Neural progenitor cell (in vitro differentiated cells): ENCODE measurements at regions not wholly inside any gene's neighbourhood (a gene's known extent, or its start where the extent isn't known, plus 50 kb on each side); places are given as distances from the start of the nearest gene placed in this dataset.

Experiments
- EZH2 ChIP-seq: fragments of 200-600 bp; sonication (generic); IDR thresholded peaks from 2 replicates; pipeline ENCODE4 v1.6.1; 2017; ENCODE audit warnings: antibody characterized with exemption, mild to moderate bottlenecking, moderate library complexity
- TF ChIP-seq, protein P1 (sequence below): fragments of 200-600 bp; sonication (generic); IDR thresholded peaks from 2 replicates; pipeline ENCODE4 v1.5.1; 2017; ENCODE audit warnings: antibody characterized with exemption, mild to moderate bottlenecking

DNA sequence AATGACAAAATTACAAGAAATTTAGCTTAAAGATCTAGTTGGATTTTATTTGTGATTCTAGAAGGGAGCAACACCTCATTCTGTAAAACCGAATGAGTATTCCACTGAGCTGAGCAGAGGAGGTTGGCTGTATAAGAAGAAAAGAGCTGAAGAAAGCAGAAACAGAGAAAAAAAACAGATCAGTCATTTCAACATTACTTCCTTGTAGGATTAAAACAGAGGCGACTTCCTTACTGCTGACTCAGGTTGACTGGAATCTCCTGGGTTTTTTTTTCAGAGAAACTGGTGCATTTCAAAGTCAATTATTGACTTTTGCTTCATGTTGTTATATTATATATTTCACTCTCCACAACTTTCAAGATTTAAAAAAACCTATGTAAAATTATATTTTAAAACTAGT is 368.1 kb upstream of the UBE2E2 start:
- TF ChIP-seq, protein P1, sequence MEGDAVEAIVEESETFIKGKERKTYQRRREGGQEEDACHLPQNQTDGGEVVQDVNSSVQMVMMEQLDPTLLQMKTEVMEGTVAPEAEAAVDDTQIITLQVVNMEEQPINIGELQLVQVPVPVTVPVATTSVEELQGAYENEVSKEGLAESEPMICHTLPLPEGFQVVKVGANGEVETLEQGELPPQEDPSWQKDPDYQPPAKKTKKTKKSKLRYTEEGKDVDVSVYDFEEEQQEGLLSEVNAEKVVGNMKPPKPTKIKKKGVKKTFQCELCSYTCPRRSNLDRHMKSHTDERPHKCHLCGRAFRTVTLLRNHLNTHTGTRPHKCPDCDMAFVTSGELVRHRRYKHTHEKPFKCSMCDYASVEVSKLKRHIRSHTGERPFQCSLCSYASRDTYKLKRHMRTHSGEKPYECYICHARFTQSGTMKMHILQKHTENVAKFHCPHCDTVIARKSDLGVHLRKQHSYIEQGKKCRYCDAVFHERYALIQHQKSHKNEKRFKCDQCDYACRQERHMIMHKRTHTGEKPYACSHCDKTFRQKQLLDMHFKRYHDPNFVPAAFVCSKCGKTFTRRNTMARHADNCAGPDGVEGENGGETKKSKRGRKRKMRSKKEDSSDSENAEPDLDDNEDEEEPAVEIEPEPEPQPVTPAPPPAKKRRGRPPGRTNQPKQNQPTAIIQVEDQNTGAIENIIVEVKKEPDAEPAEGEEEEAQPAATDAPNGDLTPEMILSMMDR, result no peak
- no peak for TF ChIP-seq EZH2
